Loucy (cell line): ENCODE measurements at regions not wholly inside any gene's neighbourhood (a gene's known extent, or its start where the extent isn't known, plus 50 kb on each side); places are given as distances from the start of the nearest gene placed in this dataset.

Experiments used
- H2AFZ ChIP-seq: fragments of 200-600 bp; sonication (generic); 2 replicates; pipeline ENCODE4 v1.6.0; 2016; ENCODE audit warnings: antibody characterized with exemption, mild to moderate bottlenecking, low read length, moderate library complexity
- H3F3A ChIP-seq: fragments of 200-600 bp; 2 replicates; pipeline ENCODE4 v1.6.0; 2016; ENCODE audit warnings: antibody characterized with exemption, low read depth, mild to moderate bottlenecking
- H3K27me3 ChIP-seq: fragments of 200-600 bp; sonication (generic); 2 replicates; pipeline ENCODE4 v1.6.1; 2014; ENCODE audit warnings: low read length, mild to moderate bottlenecking; ENCODE audit not compliant: insufficient read depth, poor library complexity, severe bottlenecking
- H3K36me3 ChIP-seq: fragments of 200-600 bp; sonication (generic); 2 replicates; pipeline ENCODE4 v1.6.1; 2016; ENCODE audit warnings: low read length; ENCODE audit not compliant: insufficient read depth
- H3K4me1 ChIP-seq: fragments of 200-600 bp; sonication (generic); 2 replicates; pipeline ENCODE4 v1.5.1; 2014; ENCODE audit warnings: low read length, mild to moderate bottlenecking; ENCODE audit not compliant: insufficient read depth, poor library complexity, severe bottlenecking
- H3K4me2 ChIP-seq: fragments of 200-600 bp; sonication (generic); 2 replicates; pipeline ENCODE4 v1.6.0; 2014; ENCODE audit warnings: antibody characterized with exemption, low read length, low read depth, mild to moderate bottlenecking; ENCODE audit not compliant: poor library complexity, severe bottlenecking
- H3K4me3 ChIP-seq: fragments of 200-600 bp; sonication (generic); 2 replicates; pipeline ENCODE4 v1.5.1; 2014; ENCODE audit warnings: low read length, mild to moderate bottlenecking, mixed read lengths; ENCODE audit not compliant: poor library complexity, severe bottlenecking
- H3K79me2 ChIP-seq: fragments of 200-600 bp; sonication (generic); 2 replicates; pipeline ENCODE4 v1.6.1; 2014; ENCODE audit warnings: low read length; ENCODE audit not compliant: insufficient read depth
- H3K9ac ChIP-seq: fragments of 200-600 bp; sonication (generic); 2 replicates; pipeline ENCODE4 v1.6.0; 2014; ENCODE audit warnings: mild to moderate bottlenecking, low read depth, low read length, moderate library complexity; ENCODE audit not compliant: poor library complexity, severe bottlenecking
- H3K9me2 ChIP-seq: fragments of 200-600 bp; sonication (generic); replicated peaks from 2 replicates; pipeline ENCODE4 v1.6.1; 2016; ENCODE audit warnings: low read depth, low read length, mixed read lengths
- H3K9me3 ChIP-seq: fragments of 200-600 bp; sonication (generic); 2 replicates; pipeline ENCODE4 v1.6.1; 2014; ENCODE audit warnings: mild to moderate bottlenecking, antibody characterized with exemption, low read length, low read depth; ENCODE audit not compliant: insufficient read depth
- H4K20me1 ChIP-seq: fragments of 200-600 bp; sonication (generic); 2 replicates; pipeline ENCODE4 v1.6.0; 2014; ENCODE audit warnings: antibody characterized with exemption, low read length, mild to moderate bottlenecking; ENCODE audit not compliant: insufficient read depth, poor library complexity, severe bottlenecking
- CTCF ChIP-seq: fragments of 200-600 bp; sonication (generic); conservative IDR thresholded peaks from 2 replicates; pipeline ENCODE4 v1.5.1; 2014; ENCODE audit warnings: mild to moderate bottlenecking, antibody characterized with exemption, low read length
- EZH2phosphoT487 ChIP-seq: fragments of 200-600 bp; IDR thresholded peaks from 2 replicates; pipeline ENCODE4 v1.6.1; 2018; ENCODE audit warnings: antibody characterized with exemption, mild to moderate bottlenecking, moderate library complexity, borderline replicate concordance

GRCh38 chr2:185531721-185532120 lies 206.9 kb upstream of the FSIP2 start:
- TF ChIP-seq EZH2phosphoT487 = no peak
- no peak for TF ChIP-seq CTCF
- Histone ChIP-seq H3K9me3 (no peaks in the 10 kb centered on the region), H4K20me1 (no peaks in the 10 kb centered on the region), H3K79me2 (no peaks in the 10 kb centered on the region), H3K9ac (no peak overlapping the region), H3K4me2 (no peak overlapping the region), H3K27me3 (no peaks in the 10 kb centered on the region), H3K4me1 (no peaks in the 10 kb centered on the region), H3K4me3 (no peak overlapping the region), H3K36me3 (no peaks in the 10 kb centered on the region), H2AFZ (no peak overlapping the region), H3K9me2 (no peaks in the 10 kb centered on the region), H3F3A (no peaks in the 10 kb centered on the region)

- no peak overlapping the region for H3K4me3 ChIP-seq
- H3K27me3 ChIP-seq = no peaks in the 10 kb centered on the region
- H3F3A ChIP-seq = no peaks in the 10 kb centered on the region
- TF ChIP-seq CTCF = no peak
- no peak for TF ChIP-seq EZH2phosphoT487
- no peaks in the 10 kb centered on the region for H3K36me3 ChIP-seq
- no peaks in the 10 kb centered on the region for H3K9me2 ChIP-seq
- no peaks in the 10 kb centered on the region for H3K79me2 ChIP-seq
- no peaks in the 10 kb centered on the region for H3K9me3 ChIP-seq
- H3K9ac ChIP-seq = no peak overlapping the region
- H3K4me2 ChIP-seq = no peak overlapping the region
- H4K20me1 ChIP-seq = no peaks in the 10 kb centered on the region
- no peak overlapping the region for H2AFZ ChIP-seq
- H3K4me1 ChIP-seq = no peaks in the 10 kb centered on the region
Measured at GRCh38 chr2:185537689-185538088, 200.9 kb upstream of the FSIP2 start.

- no peaks in the 10 kb centered on the region for H3K9me2 ChIP-seq
- no peaks in the 10 kb centered on the region for H3K27me3 ChIP-seq
- no peaks in the 10 kb centered on the region for H4K20me1 ChIP-seq
- H3K4me3 ChIP-seq = no peak overlapping the region
- TF ChIP-seq EZH2phosphoT487 (no peak), CTCF (no peak)
- no peaks in the 10 kb centered on the region for H3K36me3 ChIP-seq
- no peaks in the 10 kb centered on the region for H3K4me1 ChIP-seq
- no peaks in the 10 kb centered on the region for H3F3A ChIP-seq
- H3K9me3 ChIP-seq = no peaks in the 10 kb centered on the region
- no peak overlapping the region for H3K9ac ChIP-seq
- no peak overlapping the region for H2AFZ ChIP-seq
- H3K79me2 ChIP-seq = no peaks in the 10 kb centered on the region
- H3K4me2 ChIP-seq = no peak overlapping the region
Measured at GRCh38 chr2:185567196-185567595, 171.4 kb upstream of the FSIP2 start.
